SJSA1 (cell line): ENCODE measurements at regions not wholly inside any gene's neighbourhood (a gene's known extent, or its start where the extent isn't known, plus 50 kb on each side); places are given as distances from the start of the nearest gene placed in this dataset.

Source experiments
- DNase-seq, 2 experiments: peaks; one replicate each; pipeline ENCODE4 v3.0.0-alpha.2; 2015 to 2020; ENCODE audit warnings: low spot score in 2 of 2, low read depth in 1 of 2
- H3K27ac ChIP-seq: fragments of 250-450 bp; sonication (Bioruptor Pico); 2 replicates; pipeline ENCODE4 v1.5.1; 2020; ENCODE audit warnings: mild to moderate bottlenecking, moderate library complexity
- H3K27me3 ChIP-seq: fragments of 250-450 bp; sonication (Bioruptor Pico); replicated peaks from 2 replicates; pipeline ENCODE4 v1.5.1; 2020; ENCODE audit warnings: mild to moderate bottlenecking, moderate library complexity
- H3K36me3 ChIP-seq: fragments of 250-450 bp; sonication (Bioruptor Pico); 2 replicates; pipeline ENCODE4 v1.5.1; 2020; ENCODE audit warnings: mild to moderate bottlenecking
- H3K4me1 ChIP-seq: fragments of 250-450 bp; sonication (Bioruptor Pico); replicated peaks from 2 replicates; pipeline ENCODE4 v1.6.1; 2021; ENCODE audit warnings: mild to moderate bottlenecking
- H3K4me3 ChIP-seq: fragments of 250-450 bp; sonication (Bioruptor Pico); 2 replicates; pipeline ENCODE4 v1.5.1; 2020; ENCODE audit warnings: mild to moderate bottlenecking
- H3K9me3 ChIP-seq: fragments of 250-450 bp; sonication (Bioruptor Pico); replicated peaks from 2 replicates; pipeline ENCODE4 v1.5.1; 2020; ENCODE audit warnings: mild to moderate bottlenecking

DNA sequence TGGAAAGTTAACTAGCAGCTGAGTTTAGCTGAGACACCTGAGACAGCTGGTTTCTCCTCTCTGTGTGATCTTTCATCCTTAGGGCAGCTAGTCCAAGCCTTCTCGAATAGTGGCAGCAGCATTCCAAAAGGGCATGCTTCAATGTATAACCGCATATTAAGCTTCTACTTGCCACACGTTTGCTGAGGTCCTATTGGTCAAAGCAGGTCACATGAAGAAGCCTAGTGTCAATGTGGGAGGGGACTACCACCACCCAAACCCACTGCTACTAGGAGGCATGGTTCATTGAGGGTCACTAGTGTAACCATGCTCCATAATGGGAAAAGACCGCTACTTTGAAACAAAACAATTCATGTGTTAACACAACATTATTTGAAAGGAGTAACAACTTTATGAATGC, 314.9 kb upstream of the SMIM31 start:
- no peak overlapping the region for H3K27ac ChIP-seq
- no peaks in the 10 kb centered on the region for H3K9me3 ChIP-seq
- no peaks in the 10 kb centered on the region for H3K27me3 ChIP-seq

DNA sequence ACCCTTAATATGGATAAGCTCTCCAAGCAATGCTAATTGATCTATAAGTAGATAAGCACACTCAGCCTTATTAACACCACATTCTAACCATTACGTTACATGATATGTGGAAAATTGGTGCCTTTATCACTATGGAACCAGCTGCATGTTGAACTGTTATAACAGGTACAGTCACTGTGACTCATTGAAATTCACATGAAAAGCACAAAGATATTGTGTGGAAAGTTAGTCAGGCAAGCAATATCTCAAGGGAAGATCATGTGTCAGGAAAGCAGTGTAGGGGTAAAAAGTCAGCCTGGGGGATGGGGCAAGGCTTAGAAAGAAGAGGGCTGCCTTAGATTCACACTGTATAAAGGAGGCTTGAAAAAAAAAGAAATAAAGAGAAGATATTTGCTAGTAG, 313.7 kb upstream of the SMIM31 start:
- H3K4me3 ChIP-seq = no peak overlapping the region
- H3K36me3 ChIP-seq = no peaks in the 10 kb centered on the region
- H3K27ac ChIP-seq = peak overlapping the region; percentile 7; the same call in 1 of the 2 replicates
- no peaks in the 10 kb centered on the region for H3K27me3 ChIP-seq
- DNase-seq = peak in 1 of 2 experiments; percentile 21
- no peaks in the 10 kb centered on the region for H3K9me3 ChIP-seq
- peaks cover 25% of the 10 kb centered on the region for H3K4me1 ChIP-seq

More for the DNA sequence above, 314.9 kb upstream of the SMIM31 start:
- Histone ChIP-seq H3K4me1 (peaks cover 25% of the 10 kb centered on the region), H3K36me3 (no peaks in the 10 kb centered on the region), H3K4me3 (no peak overlapping the region)
- DNase-seq = no peak

DNA sequence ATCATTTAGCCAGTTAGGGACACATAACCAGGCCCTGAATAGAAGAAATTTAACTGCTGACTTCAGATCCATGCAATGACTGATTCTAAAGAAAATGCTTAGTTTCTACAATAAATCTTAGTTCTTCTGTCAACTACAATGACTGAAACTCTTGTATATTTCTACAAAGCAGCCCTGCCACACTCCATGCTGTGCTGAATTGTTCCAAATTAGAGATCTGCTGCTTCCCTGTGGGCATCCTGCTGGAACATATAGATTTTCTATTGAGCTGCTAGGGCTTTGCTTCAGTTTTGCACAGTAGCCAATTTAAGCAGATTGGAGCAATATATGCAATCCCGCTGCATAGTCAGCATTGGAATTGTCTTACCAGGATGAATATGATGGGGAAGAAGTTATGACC, 312.8 kb upstream of the SMIM31 start:
- H3K27me3 ChIP-seq = no peaks in the 10 kb centered on the region
- peaks cover 25% of the 10 kb centered on the region for H3K4me1 ChIP-seq
- H3K9me3 ChIP-seq = no peaks in the 10 kb centered on the region
- no peak overlapping the region for H3K27ac ChIP-seq
- no peak overlapping the region for H3K4me3 ChIP-seq
- no peak for DNase-seq
- H3K36me3 ChIP-seq = no peaks in the 10 kb centered on the region

DNA sequence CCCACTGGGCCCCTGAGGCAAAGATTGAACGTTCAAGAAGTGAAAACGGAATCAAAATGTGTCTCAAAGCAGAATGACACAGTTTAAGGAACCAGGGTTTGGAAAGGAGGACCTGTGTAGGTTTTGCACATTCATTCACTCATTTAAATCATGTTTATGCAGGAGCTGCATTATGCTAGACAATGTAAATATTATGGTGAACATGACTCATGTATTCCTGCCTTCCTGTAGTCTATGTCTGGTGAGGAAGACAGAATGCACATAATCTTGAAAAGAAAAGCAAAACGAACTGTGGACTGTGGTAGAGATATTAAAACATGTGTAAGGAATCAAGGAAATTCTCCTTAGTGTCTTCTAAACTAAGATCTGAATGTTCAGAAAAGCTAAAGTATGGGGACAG, 311.8 kb upstream of the SMIM31 start:
- peak in 1 of 2 experiments; percentile 30 for DNase-seq
- Histone ChIP-seq H3K27ac (no peak overlapping the region), H3K36me3 (no peaks in the 10 kb centered on the region), H3K4me3 (no peak overlapping the region), H3K4me1 (peaks cover 25% of the 10 kb centered on the region), H3K27me3 (no peaks in the 10 kb centered on the region), H3K9me3 (no peaks in the 10 kb centered on the region)

DNA sequence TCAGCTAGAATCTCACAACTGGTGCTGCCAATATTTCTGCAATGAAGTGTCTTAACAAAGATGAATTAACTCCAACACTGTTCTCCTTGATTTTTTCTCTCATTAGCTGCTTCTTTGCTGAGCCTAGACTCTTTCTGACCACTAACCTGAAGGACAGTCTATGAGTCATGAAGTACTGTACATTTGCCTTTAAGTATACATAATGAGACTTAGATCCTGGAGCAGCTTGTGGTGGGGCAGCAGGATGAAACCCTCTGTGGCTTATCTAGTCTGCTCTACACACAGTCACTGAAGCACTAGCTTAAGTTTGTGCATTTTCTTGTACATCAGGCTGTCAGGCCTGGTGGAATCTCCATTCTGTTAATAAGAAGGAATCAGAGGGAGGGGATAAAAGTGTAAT, 307.4 kb upstream of the SMIM31 start:
- Histone ChIP-seq H3K36me3 (no peaks in the 10 kb centered on the region), H3K9me3 (no peaks in the 10 kb centered on the region), H3K4me3 (no peak overlapping the region), H3K4me1 (peaks cover 9% of the 10 kb centered on the region), H3K27ac (no peak overlapping the region), H3K27me3 (no peaks in the 10 kb centered on the region)
- no peak for DNase-seq

DNA sequence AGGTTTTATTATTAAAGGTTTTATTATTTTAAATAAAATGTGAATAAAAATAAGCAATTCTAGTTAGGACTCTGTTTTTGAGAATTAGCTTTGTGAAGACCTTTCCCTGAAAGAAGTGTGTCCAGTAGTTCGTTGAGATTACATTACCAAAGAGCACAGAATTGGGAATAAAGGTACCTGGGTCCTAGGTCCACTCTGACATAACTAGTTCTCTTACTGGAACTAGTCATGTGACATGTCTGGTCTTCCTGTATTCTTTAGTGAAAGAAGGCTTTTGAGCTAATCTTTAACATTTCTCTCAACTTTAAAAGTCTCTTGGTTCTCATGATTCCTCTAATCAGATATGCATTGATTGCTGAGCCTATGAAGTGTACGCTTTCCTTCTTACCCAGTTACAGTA, 292.0 kb upstream of the SMIM31 start:
- no peaks in the 10 kb centered on the region for H3K4me1 ChIP-seq
- no peaks in the 10 kb centered on the region; the same call in 1 of the 2 replicates for H3K27me3 ChIP-seq
- no peak overlapping the region for H3K4me3 ChIP-seq
- no peaks in the 10 kb centered on the region for H3K9me3 ChIP-seq
- no peaks in the 10 kb centered on the region for H3K36me3 ChIP-seq
- DNase-seq = no peak
- H3K27ac ChIP-seq = no peak overlapping the region

DNA sequence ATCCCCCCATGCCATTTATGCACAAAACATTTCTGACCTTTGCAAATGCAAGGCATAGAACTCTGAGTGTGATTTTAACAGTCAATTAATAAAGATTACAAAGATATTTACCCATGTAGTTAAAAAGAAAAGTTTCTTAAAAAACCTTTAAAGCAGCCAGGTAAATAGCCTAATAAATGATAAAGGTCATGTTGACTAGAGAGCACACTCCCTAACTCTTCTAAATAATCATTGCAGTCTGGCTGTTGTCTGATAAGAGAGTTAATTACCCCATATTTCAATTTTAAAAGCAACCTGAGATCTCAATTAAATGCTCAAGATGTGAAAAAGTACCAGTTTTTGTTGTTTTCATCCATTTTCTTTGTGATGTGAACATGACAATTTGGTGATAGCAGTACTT, 291.5 kb upstream of the SMIM31 start:
- Histone ChIP-seq H3K4me1 (no peaks in the 10 kb centered on the region), H3K27me3 (no peaks in the 10 kb centered on the region; the same call in 1 of the 2 replicates), H3K27ac (no peak overlapping the region), H3K4me3 (no peak overlapping the region), H3K36me3 (no peaks in the 10 kb centered on the region), H3K9me3 (no peaks in the 10 kb centered on the region)
- no peak for DNase-seq

DNA sequence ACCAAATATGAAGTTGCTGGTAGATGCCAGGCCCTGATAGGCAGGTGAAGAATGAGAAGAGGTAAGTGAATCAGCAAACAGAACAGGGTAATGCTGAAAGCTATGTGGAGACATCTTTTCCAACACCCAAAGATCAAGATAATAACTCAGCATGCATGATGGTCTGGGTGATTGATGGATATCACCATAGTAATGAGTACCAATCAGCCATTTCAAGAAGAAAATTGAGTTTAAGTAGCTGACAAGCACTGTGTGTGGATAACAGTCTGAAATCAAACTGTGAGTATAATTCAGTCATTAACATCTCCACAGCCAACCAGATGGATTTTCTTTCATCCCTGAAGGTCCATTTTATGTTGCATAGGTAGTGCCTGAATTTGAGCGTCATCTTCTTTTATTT, 289.6 kb upstream of the SMIM31 start:
- H3K9me3 ChIP-seq = no peaks in the 10 kb centered on the region
- H3K27ac ChIP-seq = no peak overlapping the region
- H3K27me3 ChIP-seq = no peaks in the 10 kb centered on the region; the same call in 1 of the 2 replicates
- no peak overlapping the region for H3K4me3 ChIP-seq
- no peaks in the 10 kb centered on the region for H3K4me1 ChIP-seq
- no peaks in the 10 kb centered on the region for H3K36me3 ChIP-seq
- no peak for DNase-seq

DNA sequence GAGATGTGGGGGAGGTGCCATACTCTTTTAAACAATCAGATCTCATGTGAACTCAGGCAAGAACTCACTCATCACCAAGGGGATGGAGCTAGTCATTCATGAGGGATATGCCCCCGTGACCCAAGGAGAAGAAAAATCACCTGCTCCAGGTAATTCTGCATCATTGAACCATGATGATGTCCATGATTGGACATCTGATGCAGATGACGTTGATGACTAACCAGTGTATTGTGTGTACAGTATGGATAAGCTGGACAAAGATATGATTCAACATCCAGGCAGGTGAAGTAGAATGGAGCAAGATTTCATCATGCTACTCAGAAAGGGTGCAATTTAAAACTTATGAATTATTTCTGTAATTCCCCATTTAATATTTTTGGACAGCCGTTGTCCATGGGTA, 286.4 kb upstream of the SMIM31 start:
- Histone ChIP-seq H3K4me1 (no peaks in the 10 kb centered on the region), H3K36me3 (no peaks in the 10 kb centered on the region), H3K27me3 (no peaks in the 10 kb centered on the region), H3K9me3 (no peaks in the 10 kb centered on the region), H3K27ac (no peak overlapping the region), H3K4me3 (no peak overlapping the region)
- no peak for DNase-seq

DNA sequence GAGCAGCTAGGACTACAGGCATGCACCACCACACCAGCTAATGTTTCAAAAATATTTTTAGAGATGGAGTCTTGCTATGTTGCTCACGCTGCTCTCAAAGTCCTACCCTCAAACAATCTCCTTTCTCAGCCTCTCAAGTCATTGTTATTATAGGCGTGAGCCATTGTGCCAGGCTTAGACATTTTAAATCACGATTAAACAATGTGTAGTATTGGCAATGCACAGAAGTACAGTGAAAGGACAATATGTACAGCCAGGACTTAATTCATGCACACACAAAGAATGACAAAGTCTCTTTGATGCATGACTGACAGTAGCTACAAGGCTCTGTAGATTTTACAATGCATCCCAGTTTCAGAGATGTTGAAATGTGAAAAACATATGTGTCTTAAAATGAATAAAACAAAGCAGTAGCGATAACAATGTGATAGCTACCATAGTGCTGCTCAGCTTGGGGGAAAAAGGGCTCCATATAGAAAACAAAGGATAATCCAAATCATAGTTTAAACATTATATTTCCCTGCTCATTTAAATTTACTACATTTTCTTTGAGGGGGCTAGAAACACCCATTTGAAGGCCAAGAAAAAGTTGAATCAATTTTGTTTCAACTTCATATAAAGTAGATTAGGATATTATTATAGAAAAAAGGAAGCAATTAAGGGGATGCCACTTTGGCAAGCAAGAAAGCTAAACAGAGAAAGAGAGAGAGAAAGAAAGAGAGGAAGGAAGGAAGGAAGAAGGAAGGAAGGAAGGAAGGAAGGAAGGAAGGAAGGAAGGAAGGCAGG, 272.4 kb upstream of the SMIM31 start:
- H3K4me1 ChIP-seq = no peaks in the 10 kb centered on the region
- H3K27me3 ChIP-seq = no peaks in the 10 kb centered on the region
- H3K9me3 ChIP-seq = no peaks in the 10 kb centered on the region
- H3K4me3 ChIP-seq = no peak overlapping the region
- DNase-seq = no peak
- H3K27ac ChIP-seq = no peak overlapping the region
- H3K36me3 ChIP-seq = no peaks in the 10 kb centered on the region

DNA sequence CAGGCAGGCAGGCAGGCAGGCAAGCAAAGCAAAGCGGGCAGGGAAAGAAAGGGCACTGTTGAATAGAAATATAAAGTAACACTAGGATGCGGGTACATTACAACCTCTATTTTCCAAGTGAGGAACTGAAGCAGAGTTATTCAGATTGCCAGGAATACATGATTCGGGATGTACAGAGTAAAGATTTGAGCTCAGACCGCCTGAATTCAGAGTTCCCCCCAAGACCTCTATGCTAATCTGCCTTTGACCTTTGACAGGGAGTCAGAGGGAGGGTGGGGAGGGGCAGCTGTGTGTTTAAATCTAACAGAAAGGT, 271.9 kb upstream of the SMIM31 start:
- H3K4me1 ChIP-seq = no peaks in the 10 kb centered on the region
- H3K27me3 ChIP-seq = no peaks in the 10 kb centered on the region
- no peak overlapping the region for H3K4me3 ChIP-seq
- no peaks in the 10 kb centered on the region for H3K36me3 ChIP-seq
- no peak overlapping the region for H3K27ac ChIP-seq
- H3K9me3 ChIP-seq = no peaks in the 10 kb centered on the region
- DNase-seq = no peak

DNA sequence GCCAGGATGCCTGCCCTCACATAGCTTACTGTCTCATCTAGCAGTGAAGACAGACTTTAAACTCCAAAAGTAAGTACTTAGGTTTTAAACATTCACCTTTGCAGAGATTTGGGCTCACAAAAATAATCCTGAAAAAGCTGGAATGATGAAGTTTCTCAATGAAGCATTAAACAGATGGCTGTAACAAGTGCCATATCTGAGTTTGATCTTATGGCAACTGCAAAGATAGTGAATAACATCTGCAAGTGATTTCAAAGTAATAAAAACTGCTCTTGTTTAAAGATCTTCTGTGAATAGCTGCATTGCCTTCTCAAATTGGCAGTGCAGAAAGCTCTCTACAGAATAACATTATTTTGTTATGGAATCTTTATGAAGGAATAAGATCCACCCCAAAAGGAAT, 271.2 kb upstream of the SMIM31 start:
- Histone ChIP-seq H3K36me3 (no peaks in the 10 kb centered on the region), H3K4me1 (no peaks in the 10 kb centered on the region), H3K27me3 (no peaks in the 10 kb centered on the region), H3K9me3 (no peaks in the 10 kb centered on the region), H3K27ac (no peak overlapping the region), H3K4me3 (no peak overlapping the region)
- DNase-seq = no peak

DNA sequence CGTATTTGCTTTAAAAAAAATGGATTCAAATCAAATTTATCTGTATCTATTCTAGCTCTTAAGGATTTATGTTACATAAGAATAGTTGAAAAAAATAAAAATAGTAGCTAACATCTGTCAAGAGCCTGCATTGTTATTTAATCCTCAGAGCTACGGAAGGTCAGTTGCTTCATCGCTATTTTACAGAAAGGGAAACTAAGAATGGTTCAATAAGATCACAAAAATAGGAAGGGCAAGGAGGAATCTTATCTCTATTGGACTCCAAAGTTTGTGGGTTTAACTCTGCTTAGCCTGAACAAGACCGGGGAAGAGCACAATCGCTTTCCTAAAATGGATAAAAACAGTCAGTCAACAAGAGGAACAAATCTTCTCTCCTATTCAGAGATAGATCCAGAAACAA, 270.2 kb upstream of the SMIM31 start:
- H3K27me3 ChIP-seq = no peaks in the 10 kb centered on the region
- H3K9me3 ChIP-seq = no peaks in the 10 kb centered on the region
- H3K27ac ChIP-seq = no peak overlapping the region
- H3K4me1 ChIP-seq = no peaks in the 10 kb centered on the region
- no peak for DNase-seq
- no peaks in the 10 kb centered on the region for H3K36me3 ChIP-seq
- H3K4me3 ChIP-seq = no peak overlapping the region

DNA sequence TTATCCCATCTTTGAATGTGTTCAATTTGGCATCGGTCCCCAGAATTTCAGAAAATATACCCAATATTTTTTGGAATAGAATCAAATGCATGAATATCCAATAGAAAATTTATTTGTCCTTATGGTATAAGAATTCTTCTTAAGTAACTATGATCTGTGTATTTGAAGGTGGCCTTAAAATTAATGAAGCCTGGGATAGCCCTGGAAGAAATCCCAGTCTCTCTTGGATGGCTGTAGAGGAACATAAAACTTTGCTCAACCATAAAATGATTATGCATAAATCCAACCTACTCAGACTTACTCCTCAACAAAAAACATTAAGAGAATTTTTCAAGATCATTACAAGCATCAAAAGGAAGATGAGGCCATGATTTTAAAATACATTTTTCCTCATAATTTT, 269.4 kb upstream of the SMIM31 start:
- Histone ChIP-seq H3K36me3 (no peaks in the 10 kb centered on the region), H3K9me3 (no peaks in the 10 kb centered on the region)
- no peak for DNase-seq

DNA sequence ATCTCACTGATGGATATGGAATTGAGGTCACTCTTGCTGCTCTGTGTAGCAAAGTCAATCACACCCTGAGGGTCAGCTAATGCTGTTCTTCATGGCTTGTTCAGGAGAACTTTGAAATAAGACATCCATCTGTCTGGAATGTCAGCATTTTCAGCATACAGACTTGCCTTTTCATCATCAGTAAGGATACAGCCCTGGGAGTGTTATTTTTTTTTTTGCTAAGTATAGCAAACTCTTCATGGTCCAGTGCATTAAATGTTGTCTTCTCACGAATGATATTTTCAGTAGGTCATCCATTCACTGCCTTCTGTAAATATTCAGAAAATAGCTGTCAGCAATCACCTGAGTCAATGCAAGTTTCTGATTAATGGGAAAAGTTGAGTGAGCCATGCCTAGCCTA, 268.8 kb upstream of the SMIM31 start:
- DNase-seq = no peak
- Histone ChIP-seq H3K4me3 (no peak overlapping the region), H3K36me3 (no peaks in the 10 kb centered on the region), H3K27ac (no peak overlapping the region), H3K9me3 (no peaks in the 10 kb centered on the region), H3K27me3 (no peaks in the 10 kb centered on the region), H3K4me1 (no peaks in the 10 kb centered on the region)

More for the DNA sequence above, 269.4 kb upstream of the SMIM31 start:
- no peak overlapping the region for H3K4me3 ChIP-seq
- no peaks in the 10 kb centered on the region for H3K4me1 ChIP-seq
- no peak overlapping the region for H3K27ac ChIP-seq
- H3K27me3 ChIP-seq = no peaks in the 10 kb centered on the region
